CD14-positive monocyte (primary cell): ENCODE measurements at regions not wholly inside any gene's neighbourhood (a gene's known extent, or its start where the extent isn't known, plus 50 kb on each side); places are given as distances from the start of the nearest gene placed in this dataset.

Experiments used
- DNase-seq, 3 donors: peaks; one replicate each; pipeline ENCODE4 v3.0.0-alpha.2; 2011 to 2022
- H2AFZ ChIP-seq: 2 replicates; pipeline ENCODE4 v1.6.0; 2012; ENCODE audit warnings: mild to moderate bottlenecking, low read depth, low read length, inconsistent platforms; ENCODE audit not compliant: insufficient read depth, poor library complexity, severe bottlenecking
- H3K27ac ChIP-seq, 2 donors: 1 replicate in 1 of 2; 2 replicates in 1 of 2; pipeline ENCODE4 v1.5.1; 2012 to 2013; ENCODE audit warnings: low read length in 2 of 2, control low read depth in 1 of 2, inconsistent platforms in 1 of 2, low read depth in 1 of 2, mild to moderate bottlenecking in 1 of 2
- H3K27me3 ChIP-seq, 2 donors: one replicate each; pipeline versions ENCODE4 v1.6.0 to v1.6.1; 2011 to 2013; ENCODE audit warnings: low read length in 2 of 2; ENCODE audit not compliant: control insufficient read depth in 2 of 2, insufficient read depth in 2 of 2
- H3K36me3 ChIP-seq, 2 donors: replicated peaks in 1 of 2; 1 replicate in 1 of 2; 2 replicates in 1 of 2; pipeline versions ENCODE4 v1.5.1 to v1.6.1; 2012 to 2013; ENCODE audit warnings: low read length in 2 of 2, control low read depth in 1 of 2, inconsistent platforms in 1 of 2, mild to moderate bottlenecking in 1 of 2; ENCODE audit not compliant: insufficient read depth in 2 of 2, control insufficient read depth in 1 of 2
- H3K4me1 ChIP-seq, 2 donors: 1 replicate in 1 of 2; 2 replicates in 1 of 2; pipeline versions ENCODE4 v1.5.1 to v1.6.1; 2012 to 2013; ENCODE audit warnings: low read length in 2 of 2, control low read depth in 1 of 2, inconsistent platforms in 1 of 2, mild to moderate bottlenecking in 1 of 2, moderate library complexity in 1 of 2; ENCODE audit not compliant: insufficient read depth in 2 of 2, control insufficient read depth in 1 of 2
- H3K4me2 ChIP-seq: replicated peaks from 2 replicates; pipeline ENCODE3; 2012; ENCODE audit warnings: low read length, moderate library complexity, mild to moderate bottlenecking; ENCODE audit not compliant: poor library complexity, severe bottlenecking; ENCODE audit errors: extremely low read depth
- H3K4me3 ChIP-seq, 3 experiments: fragments of 200-600 bp in 1 of 3; sonication (generic) in 1 of 3; replicated peaks in 1 of 3; 1 replicate in 2 of 3; 2 replicates in 1 of 3; pipeline ENCODE4 v1.5.1; 2011 to 2013; ENCODE audit warnings: low read length in 3 of 3, mild to moderate bottlenecking in 3 of 3, control low read depth in 2 of 3, low read depth in 2 of 3, inconsistent platforms in 1 of 3, moderate library complexity in 1 of 3
- H3K79me2 ChIP-seq: 2 replicates; pipeline ENCODE4 v1.6.0; 2012; ENCODE audit warnings: mild to moderate bottlenecking, control low read depth, inconsistent platforms, low read length, moderate library complexity; ENCODE audit not compliant: insufficient read depth
- H3K9ac ChIP-seq: 2 replicates; pipeline ENCODE4 v1.6.0; 2017; ENCODE audit warnings: low read length, mild to moderate bottlenecking; ENCODE audit not compliant: insufficient read depth, poor library complexity, severe bottlenecking
- H3K9me3 ChIP-seq, 2 donors: replicated peaks in 1 of 2; 1 replicate in 1 of 2; 2 replicates in 1 of 2; pipeline versions ENCODE4 v1.5.1 to v1.6.1; 2012 to 2013; ENCODE audit warnings: low read length in 2 of 2, control low read depth in 1 of 2; ENCODE audit not compliant: control insufficient read depth in 1 of 2, insufficient read depth in 1 of 2
- H4K20me1 ChIP-seq: 2 replicates; pipeline ENCODE4 v1.6.0; 2012; ENCODE audit warnings: mild to moderate bottlenecking, low read length, control low read depth, moderate library complexity; ENCODE audit not compliant: insufficient read depth
- H3K27ac Mint-ChIP-seq, 7 donors: one replicate each; pipeline ENCODE4 v1.8.0; 2020; ENCODE audit warnings: mild to moderate bottlenecking in 7 of 7, mixed read lengths in 7 of 7, moderate library complexity in 6 of 7, inconsistent platforms in 2 of 7
- H3K27me3 Mint-ChIP-seq, 3 donors: one replicate each; pipeline ENCODE4 v1.8.0; 2021 to 2022; ENCODE audit warnings: low read depth in 3 of 3, mild to moderate bottlenecking in 3 of 3, mixed read lengths in 3 of 3, moderate library complexity in 3 of 3, inconsistent platforms in 1 of 3
- H3K36me3 Mint-ChIP-seq, 2 donors: one replicate each; pipeline ENCODE4 v1.8.0; 2020; ENCODE audit warnings: mixed read lengths in 2 of 2, inconsistent platforms in 1 of 2, mild to moderate bottlenecking in 1 of 2
- H3K4me1 Mint-ChIP-seq: one replicate; pipeline ENCODE4 v1.8.0; 2020; ENCODE audit warnings: mild to moderate bottlenecking, mixed read lengths
- H3K4me3 Mint-ChIP-seq, 2 donors: one replicate each; pipeline ENCODE4 v1.8.0; 2020; ENCODE audit warnings: mild to moderate bottlenecking in 2 of 2, mixed read lengths in 2 of 2, moderate library complexity in 1 of 2
- H3K9me3 Mint-ChIP-seq, 7 donors: one replicate each; pipeline ENCODE4 v1.8.0; 2020 to 2022; ENCODE audit warnings: mixed read lengths in 7 of 7, mild to moderate bottlenecking in 6 of 7, moderate library complexity in 6 of 7, inconsistent platforms in 2 of 7
- WGBS: methylation state at CpG from one replicate; pipeline ENCODE4 v1.1.5; 2013; ENCODE audit warnings: missing lambda C conversion rate; ENCODE audit not compliant: insufficient coverage; 5-methylcytosine and 5-hydroxymethylcytosine counted together
- intact Hi-C, 2 donors: fragments of 100-400 bp; cut with micrococcal nuclease; formaldehyde crosslinking; loops; one replicate each; pipeline versions ENCODE4 v1.15.0 to v1.15.1; 2023
- TF ChIP-seq, protein P1 (sequence below): fragments of 200-600 bp; IDR thresholded peaks from one replicate; pipeline ENCODE4 v1.8.0; 2022; ENCODE audit warnings: antibody characterized with exemption, mild to moderate bottlenecking

DNA sequence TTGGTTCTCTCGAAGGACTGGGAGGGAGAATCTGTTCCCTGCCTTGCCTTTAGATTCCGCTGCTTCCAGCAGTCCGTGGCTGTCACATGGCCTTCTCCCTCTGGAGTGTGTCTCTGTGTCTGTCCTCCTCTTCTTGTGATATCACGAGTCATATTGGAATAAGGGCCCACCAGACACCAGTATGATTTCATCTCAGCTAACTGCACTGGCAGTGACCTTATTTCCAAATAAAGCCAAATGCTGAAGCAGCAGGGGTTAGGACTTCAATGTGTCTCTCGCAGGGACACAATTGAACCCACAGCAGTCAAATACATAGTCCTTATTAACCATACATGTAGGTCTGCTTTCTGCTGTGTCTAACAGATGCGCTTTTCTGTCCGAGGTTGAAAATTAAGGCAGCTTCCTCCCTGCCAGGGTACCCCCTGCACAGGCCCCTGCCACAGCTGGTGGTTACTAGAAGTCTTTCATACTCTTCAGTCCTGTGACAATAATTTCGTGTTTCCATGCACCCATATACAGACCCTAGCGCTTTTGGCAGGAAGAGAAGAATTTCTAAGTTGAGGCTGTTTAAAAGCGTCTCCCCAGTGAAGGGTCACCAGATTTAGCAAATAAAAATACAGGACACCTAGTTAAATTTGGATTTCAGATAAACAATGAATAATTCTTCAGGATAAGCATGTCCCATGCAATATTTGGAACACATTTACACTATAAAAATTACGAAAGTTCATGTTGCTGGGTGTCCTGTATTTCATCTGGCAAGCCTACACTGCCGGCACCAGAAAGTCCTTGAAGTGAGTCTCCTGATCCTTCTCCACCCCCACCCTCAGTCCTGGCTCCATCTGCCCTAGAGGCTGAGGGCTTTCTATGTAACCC is 182.1 kb downstream of the ETS2 start:
- peaks cover 0 to 8% of the 10 kb centered on the region in 2 donors for H3K36me3 Mint-ChIP-seq
- no peaks in the 10 kb centered on the region for H4K20me1 ChIP-seq
- H3K9me3 ChIP-seq, result no peaks in the 10 kb centered on the region
- no peak for DNase-seq
- no peak overlapping the region for H2AFZ ChIP-seq
- peaks cover 27 to 34% of the 10 kb centered on the region in 2 donors for H3K4me1 ChIP-seq
- H3K79me2 ChIP-seq, result no peaks in the 10 kb centered on the region
- no peaks in the 10 kb centered on the region for H3K36me3 ChIP-seq
- H3K4me2 ChIP-seq, result no peak overlapping the region
- H3K27me3 ChIP-seq, result peaks cover 0 to 6% of the 10 kb centered on the region in 2 donors
- no peak overlapping the region for H3K4me3 Mint-ChIP-seq
- TF ChIP-seq, protein P1, sequence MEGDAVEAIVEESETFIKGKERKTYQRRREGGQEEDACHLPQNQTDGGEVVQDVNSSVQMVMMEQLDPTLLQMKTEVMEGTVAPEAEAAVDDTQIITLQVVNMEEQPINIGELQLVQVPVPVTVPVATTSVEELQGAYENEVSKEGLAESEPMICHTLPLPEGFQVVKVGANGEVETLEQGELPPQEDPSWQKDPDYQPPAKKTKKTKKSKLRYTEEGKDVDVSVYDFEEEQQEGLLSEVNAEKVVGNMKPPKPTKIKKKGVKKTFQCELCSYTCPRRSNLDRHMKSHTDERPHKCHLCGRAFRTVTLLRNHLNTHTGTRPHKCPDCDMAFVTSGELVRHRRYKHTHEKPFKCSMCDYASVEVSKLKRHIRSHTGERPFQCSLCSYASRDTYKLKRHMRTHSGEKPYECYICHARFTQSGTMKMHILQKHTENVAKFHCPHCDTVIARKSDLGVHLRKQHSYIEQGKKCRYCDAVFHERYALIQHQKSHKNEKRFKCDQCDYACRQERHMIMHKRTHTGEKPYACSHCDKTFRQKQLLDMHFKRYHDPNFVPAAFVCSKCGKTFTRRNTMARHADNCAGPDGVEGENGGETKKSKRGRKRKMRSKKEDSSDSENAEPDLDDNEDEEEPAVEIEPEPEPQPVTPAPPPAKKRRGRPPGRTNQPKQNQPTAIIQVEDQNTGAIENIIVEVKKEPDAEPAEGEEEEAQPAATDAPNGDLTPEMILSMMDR, result no peak
- WGBS, result 80% methylated on average over 6 of the region's 12 CpGs
- H3K27ac ChIP-seq, result no peak overlapping the region
- peaks cover 51% of the 10 kb centered on the region for H3K4me1 Mint-ChIP-seq
- no peak overlapping the region for H3K4me3 ChIP-seq
- H3K27me3 Mint-ChIP-seq, result peaks cover 10 to 11% (median 11%) of the 10 kb centered on the region in 3 donors
- H3K9me3 Mint-ChIP-seq, result peaks cover 0 to 4% (median 0%) of the 10 kb centered on the region in 7 donors
- H3K9ac ChIP-seq, result no peak overlapping the region
- intact Hi-C loops, result no loop called here
- H3K27ac Mint-ChIP-seq, result no peak overlapping the region

- peaks cover 19 to 25% of the 10 kb centered on the region in 2 donors for H3K4me1 ChIP-seq
- no peaks in the 10 kb centered on the region for H3K36me3 ChIP-seq
- H3K27ac ChIP-seq, result no peak overlapping the region
- no peaks in the 10 kb centered on the region for H3K9me3 ChIP-seq
- WGBS, result 88% methylated on average over 11 of the region's 13 CpGs
- no peak overlapping the region for H3K27ac Mint-ChIP-seq
- H3K27me3 ChIP-seq, result peaks cover 0 to 6% of the 10 kb centered on the region in 2 donors
- intact Hi-C loops, result no loop called here
- DNase-seq, result no peak
- no peak overlapping the region for H3K9ac ChIP-seq
- peaks cover 0 to 8% of the 10 kb centered on the region in 2 donors for H3K36me3 Mint-ChIP-seq
- H3K27me3 Mint-ChIP-seq, result peaks cover 10 to 11% (median 11%) of the 10 kb centered on the region in 3 donors
- peaks cover 44% of the 10 kb centered on the region for H3K4me1 Mint-ChIP-seq
- H3K9me3 Mint-ChIP-seq, result peaks cover 0 to 4% (median 0%) of the 10 kb centered on the region in 7 donors
- no peaks in the 10 kb centered on the region for H4K20me1 ChIP-seq
- H3K4me3 Mint-ChIP-seq, result no peak overlapping the region
- H3K4me2 ChIP-seq, result no peak overlapping the region
- no peak overlapping the region for H3K4me3 ChIP-seq
- H3K79me2 ChIP-seq, result no peaks in the 10 kb centered on the region
- TF ChIP-seq, protein P1, result no peak
- H2AFZ ChIP-seq, result no peak overlapping the region
These were observed 181.3 kb downstream of the ETS2 start for GRCh38 chr21:38986806-38987632.
